ENCODE measurements at regions not wholly inside any gene's neighbourhood (a gene's known extent, or its start where the extent isn't known, plus 50 kb on each side); places are given as distances from the start of the nearest gene placed in this dataset.

DNA sequence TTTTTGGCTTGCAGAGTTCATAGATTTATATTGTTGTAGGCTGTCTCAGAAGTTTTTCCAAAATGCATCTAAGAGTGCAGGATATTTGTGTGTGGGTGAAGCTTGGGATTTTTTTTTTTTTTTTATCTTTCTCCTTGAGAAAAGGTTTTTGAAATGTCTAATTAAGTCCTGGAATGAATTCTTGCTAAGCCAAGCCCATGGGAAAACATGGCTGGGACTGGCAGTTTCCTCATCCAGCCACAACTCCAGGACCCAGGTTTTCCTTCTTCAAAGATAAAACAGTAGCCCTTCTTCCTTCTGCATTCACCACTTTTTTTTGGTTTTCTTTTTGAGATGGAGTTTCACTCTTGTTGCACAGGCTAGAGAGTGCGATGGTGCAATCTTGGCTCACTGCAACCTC lies 242.5 kb upstream of the JAG1 start:
- intact Hi-C loops (cut with DNase I), result no loop called here
- Histone ChIP-seq H3K27me3 (no peaks in the 10 kb centered on the region), H3K9me3 (no peaks in the 10 kb centered on the region), H3K27ac (no peak overlapping the region), H3K4me1 (no peaks in the 10 kb centered on the region), H3K4me3 (no peak overlapping the region), H3K36me3 (no peaks in the 10 kb centered on the region)
- TF ChIP-seq, protein P1, sequence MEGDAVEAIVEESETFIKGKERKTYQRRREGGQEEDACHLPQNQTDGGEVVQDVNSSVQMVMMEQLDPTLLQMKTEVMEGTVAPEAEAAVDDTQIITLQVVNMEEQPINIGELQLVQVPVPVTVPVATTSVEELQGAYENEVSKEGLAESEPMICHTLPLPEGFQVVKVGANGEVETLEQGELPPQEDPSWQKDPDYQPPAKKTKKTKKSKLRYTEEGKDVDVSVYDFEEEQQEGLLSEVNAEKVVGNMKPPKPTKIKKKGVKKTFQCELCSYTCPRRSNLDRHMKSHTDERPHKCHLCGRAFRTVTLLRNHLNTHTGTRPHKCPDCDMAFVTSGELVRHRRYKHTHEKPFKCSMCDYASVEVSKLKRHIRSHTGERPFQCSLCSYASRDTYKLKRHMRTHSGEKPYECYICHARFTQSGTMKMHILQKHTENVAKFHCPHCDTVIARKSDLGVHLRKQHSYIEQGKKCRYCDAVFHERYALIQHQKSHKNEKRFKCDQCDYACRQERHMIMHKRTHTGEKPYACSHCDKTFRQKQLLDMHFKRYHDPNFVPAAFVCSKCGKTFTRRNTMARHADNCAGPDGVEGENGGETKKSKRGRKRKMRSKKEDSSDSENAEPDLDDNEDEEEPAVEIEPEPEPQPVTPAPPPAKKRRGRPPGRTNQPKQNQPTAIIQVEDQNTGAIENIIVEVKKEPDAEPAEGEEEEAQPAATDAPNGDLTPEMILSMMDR (IDR thresholded peaks at IDR 0.05), result no peak
- ATAC-seq (no peak), DNase-seq (no peak)

DNA sequence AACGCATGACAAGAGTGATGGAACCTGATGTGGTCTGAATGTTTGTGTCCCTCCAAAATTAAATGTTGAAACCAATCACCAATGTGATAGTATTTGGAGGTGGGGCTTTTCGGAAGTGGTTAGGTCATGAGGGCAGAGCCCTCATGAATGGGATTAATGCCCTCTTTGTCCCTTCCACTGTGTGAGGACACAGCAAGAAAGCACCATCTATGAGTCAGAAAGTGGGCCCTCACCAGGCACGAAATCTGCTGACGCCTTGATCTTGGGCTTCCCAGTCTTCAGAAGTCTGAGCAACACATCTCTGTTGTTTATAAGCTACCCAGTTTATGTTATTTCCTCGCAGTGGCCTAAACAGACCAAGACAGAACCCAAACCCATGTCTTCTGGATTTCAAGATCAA lies 244.0 kb upstream of the JAG1 start:
- intact Hi-C loops (cut with DNase I), result no loop called here
- TF ChIP-seq, protein P1 (IDR thresholded peaks at IDR 0.05), result no peak
- H3K27me3 ChIP-seq, result no peaks in the 10 kb centered on the region
- H3K4me1 ChIP-seq, result no peaks in the 10 kb centered on the region
- no peaks in the 10 kb centered on the region for H3K36me3 ChIP-seq
- H3K27ac ChIP-seq, result no peak overlapping the region
- ATAC-seq, result no peak
- H3K4me3 ChIP-seq, result no peak overlapping the region
- H3K9me3 ChIP-seq, result no peaks in the 10 kb centered on the region
- no peak for DNase-seq

DNA sequence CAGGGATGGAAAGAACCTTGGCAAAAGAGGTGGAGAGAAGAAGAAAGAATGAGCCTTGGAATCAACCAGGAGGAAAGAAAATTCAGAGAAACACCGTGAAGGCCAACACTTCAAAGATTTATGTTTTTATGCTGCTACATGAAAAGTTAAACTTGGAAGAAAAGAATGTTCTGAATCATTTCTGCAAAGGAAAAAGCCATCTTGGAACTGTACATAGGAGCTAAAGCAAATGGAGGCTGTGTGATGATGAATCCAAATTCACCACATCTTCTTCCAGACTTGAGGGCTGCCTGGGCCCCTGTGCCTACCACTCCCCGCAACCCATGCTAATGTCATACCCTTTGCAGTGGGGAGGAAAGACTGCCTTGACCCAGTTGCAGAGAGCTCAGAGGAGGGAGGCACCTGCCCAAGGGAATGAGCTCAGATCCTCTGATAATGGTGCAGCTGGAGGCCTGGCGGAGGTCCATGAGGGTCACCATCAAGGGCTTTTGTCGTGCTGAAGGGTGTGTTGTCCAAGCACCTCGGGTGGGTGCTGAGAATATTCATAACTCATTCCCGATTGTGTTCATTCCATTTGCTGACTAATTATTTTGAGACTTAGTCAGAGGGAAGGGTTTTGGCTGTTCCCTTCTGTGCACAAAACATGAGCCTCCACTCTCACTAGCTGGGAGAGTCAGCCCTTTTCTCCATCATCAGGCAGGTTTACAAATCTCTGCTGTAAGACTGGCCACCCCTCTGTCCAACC lies 245.8 kb upstream of the JAG1 start:
- TF ChIP-seq, protein P1 (IDR thresholded peaks at IDR 0.05), result no peak
- Histone ChIP-seq H3K27ac (no peak overlapping the region), H3K4me1 (no peaks in the 10 kb centered on the region), H3K36me3 (no peaks in the 10 kb centered on the region), H3K9me3 (no peaks in the 10 kb centered on the region), H3K4me3 (no peak overlapping the region), H3K27me3 (no peaks in the 10 kb centered on the region)
- ATAC-seq (peak; percentile 25), DNase-seq (no peak)
- intact Hi-C loops (cut with DNase I), result no loop called here

DNA sequence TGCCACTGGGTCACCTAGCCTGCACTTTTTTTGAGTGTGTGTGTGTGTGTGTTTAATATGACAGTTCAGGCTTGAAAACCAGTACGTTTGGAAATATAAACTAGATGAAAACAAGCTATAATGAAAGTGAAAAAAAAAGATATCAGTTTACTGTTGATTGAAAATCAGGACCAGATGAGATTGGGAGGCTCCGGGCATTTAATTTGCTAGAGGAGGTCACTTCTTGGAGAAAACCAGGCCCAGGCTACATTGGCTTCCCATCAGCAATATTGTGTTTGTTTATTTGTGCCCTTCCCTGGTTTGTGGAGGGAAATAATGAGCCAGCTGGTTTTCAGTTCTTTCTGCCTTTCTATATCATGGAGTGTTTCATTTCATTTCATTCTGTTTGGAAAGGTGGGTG lies 246.6 kb upstream of the JAG1 start:
- intact Hi-C loops (cut with DNase I), result no loop called here
- Histone ChIP-seq H3K27me3 (no peaks in the 10 kb centered on the region), H3K36me3 (no peaks in the 10 kb centered on the region), H3K4me3 (no peak overlapping the region), H3K27ac (no peak overlapping the region), H3K4me1 (no peaks in the 10 kb centered on the region), H3K9me3 (no peaks in the 10 kb centered on the region)
- no peak for DNase-seq
- no peak for ATAC-seq
- TF ChIP-seq, protein P1 (IDR thresholded peaks at IDR 0.05), result no peak

- ATAC-seq (no peak), DNase-seq (no peak)
- no peak overlapping the region for H3K4me3 ChIP-seq
- H3K27me3 ChIP-seq, result no peaks in the 10 kb centered on the region
- TF ChIP-seq, protein P1 (IDR thresholded peaks at IDR 0.05), result no peak
- no peaks in the 10 kb centered on the region for H3K9me3 ChIP-seq
- H3K4me1 ChIP-seq, result no peaks in the 10 kb centered on the region
- intact Hi-C loops (cut with DNase I), result no loop called here
- H3K27ac ChIP-seq, result no peak overlapping the region
- H3K36me3 ChIP-seq, result no peaks in the 10 kb centered on the region
Measured at GRCh38 chr20:10921491-10922010, 247.8 kb upstream of the JAG1 start.
